ENCODE measurements at regions not wholly inside any gene's neighbourhood (a gene's known extent, or its start where the extent isn't known, plus 50 kb on each side); places are given as distances from the start of the nearest gene placed in this dataset.

GRCh38 chr2:16911746-16912145 lies 246.1 kb upstream of the CYRIA start:
- no peak for TF ChIP-seq POLR2A (IDR thresholded peaks at IDR 0.05)
- no peak for TF ChIP-seq CTCF (IDR thresholded peaks at IDR 0.05)

Data from esophagus squamous epithelium (tissue), 4 donors.